Mucosa of stomach (tissue), 1 donor: ENCODE measurements at regions not wholly inside any gene's neighbourhood (a gene's known extent, or its start where the extent isn't known, plus 50 kb on each side); places are given as distances from the start of the nearest gene placed in this dataset.

Experiments
- H3K27me3 ChIP-seq: one replicate; pipeline ENCODE4 v1.7.0; 2013; ENCODE audit warnings: mild to moderate bottlenecking, low read length; ENCODE audit not compliant: control insufficient read depth, insufficient read depth
- H3K36me3 ChIP-seq: one replicate; pipeline ENCODE4 v1.7.0; 2013; ENCODE audit warnings: low read length; ENCODE audit not compliant: control insufficient read depth, insufficient read depth
- H3K4me1 ChIP-seq: one replicate; pipeline ENCODE4 v1.7.0; 2013; ENCODE audit warnings: mild to moderate bottlenecking, low read length; ENCODE audit not compliant: control insufficient read depth, insufficient read depth
- H3K4me3 ChIP-seq: one replicate; pipeline ENCODE4 v1.7.0; 2013; ENCODE audit warnings: low read length
- H3K9ac ChIP-seq: one replicate; pipeline ENCODE4 v1.7.0; 2013; ENCODE audit warnings: mild to moderate bottlenecking, low read length, moderate library complexity
- H3K9me3 ChIP-seq: one replicate; pipeline ENCODE4 v1.7.0; 2013; ENCODE audit warnings: mild to moderate bottlenecking, low read length, moderate library complexity; ENCODE audit not compliant: control insufficient read depth
- donor health status: Pancreatic carcinoma.

DNA sequence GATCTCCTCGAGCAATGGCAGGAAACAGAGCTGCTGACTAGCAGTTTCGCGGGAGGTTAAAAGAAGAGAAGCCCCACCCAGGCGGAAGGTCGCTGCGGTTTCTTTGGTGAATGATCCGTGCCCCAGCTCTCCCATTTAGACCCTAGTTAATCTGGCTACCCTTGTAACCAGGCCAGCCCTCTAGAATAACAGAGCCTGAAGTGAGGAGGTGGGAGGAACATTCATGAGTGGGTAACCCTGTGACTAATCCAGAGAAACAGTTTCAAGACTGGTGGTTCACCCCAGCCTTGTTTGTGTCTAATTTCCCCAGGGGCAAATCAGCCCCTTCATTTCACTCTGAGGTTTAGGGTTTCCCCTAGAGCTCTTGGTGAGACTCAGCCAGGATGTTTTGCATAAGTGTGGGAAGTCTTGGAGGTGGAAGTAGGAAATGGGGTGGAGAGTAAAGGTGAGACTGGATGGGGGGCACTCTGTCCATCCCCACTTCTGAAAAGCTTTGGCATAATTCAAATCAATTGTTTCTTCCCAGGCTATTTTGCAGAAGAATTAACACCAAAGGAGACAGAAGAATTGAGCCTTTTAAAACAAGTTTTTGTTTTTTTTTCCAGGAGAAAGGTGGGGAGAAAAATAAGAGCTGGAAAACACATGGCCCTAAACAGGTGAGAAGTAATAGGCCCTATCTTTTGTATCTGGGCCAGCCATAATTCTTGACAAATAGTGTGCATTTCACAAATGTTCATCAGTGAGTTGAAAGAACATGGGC, 303.1 kb downstream of the RPLP1 start:
- Histone ChIP-seq H3K9me3 (no peaks in the 10 kb centered on the region), H3K9ac (no peak overlapping the region), H3K4me1 (peaks cover 7% of the 10 kb centered on the region), H3K27me3 (no peaks in the 10 kb centered on the region), H3K36me3 (no peaks in the 10 kb centered on the region), H3K4me3 (no peak overlapping the region)

DNA sequence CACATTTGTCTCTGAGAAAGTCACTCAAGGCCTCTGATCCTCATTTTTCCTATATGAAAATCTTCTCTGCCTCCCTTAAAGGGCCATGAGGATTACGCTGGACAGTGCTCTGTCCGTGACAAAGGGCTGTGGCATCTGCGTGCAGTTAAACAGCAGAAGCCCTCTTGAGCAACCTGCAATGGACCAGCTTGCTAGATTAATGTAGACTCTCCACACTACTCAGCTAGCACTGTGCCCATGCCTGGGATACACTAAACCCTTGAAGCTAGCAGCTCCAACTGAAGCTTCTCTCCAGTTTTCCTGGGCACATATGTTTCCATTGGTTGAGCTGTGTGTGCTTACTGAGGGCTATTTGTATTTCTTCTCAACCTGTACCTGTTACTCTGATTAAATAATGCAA, 303.8 kb downstream of the RPLP1 start:
- H3K9ac ChIP-seq, result no peak overlapping the region
- H3K36me3 ChIP-seq, result no peaks in the 10 kb centered on the region
- no peaks in the 10 kb centered on the region for H3K27me3 ChIP-seq
- no peak overlapping the region for H3K4me3 ChIP-seq
- peaks cover 7% of the 10 kb centered on the region for H3K4me1 ChIP-seq
- no peaks in the 10 kb centered on the region for H3K9me3 ChIP-seq

DNA sequence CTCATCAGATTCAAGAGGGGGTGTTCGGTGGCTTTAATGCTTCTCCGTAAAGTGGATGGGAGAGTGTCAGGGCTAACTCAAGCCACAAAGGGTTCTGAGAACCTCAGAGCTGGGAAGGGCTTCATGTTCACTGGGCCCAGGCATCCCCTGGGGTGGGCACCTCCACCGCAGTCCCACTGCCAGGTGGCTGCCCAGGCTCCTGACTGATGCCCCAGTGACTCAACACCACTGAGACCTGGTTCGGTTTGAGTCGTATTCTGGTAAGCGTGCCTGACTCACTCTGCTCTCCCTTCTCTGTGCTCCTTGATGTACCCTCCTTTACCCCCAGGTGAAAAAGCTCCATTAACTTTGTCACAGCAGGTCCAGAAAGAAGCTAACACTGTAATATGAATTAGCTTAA, 304.6 kb downstream of the RPLP1 start:
- H3K9ac ChIP-seq, result no peak overlapping the region
- no peak overlapping the region for H3K4me3 ChIP-seq
- H3K27me3 ChIP-seq, result no peaks in the 10 kb centered on the region
- no peaks in the 10 kb centered on the region for H3K9me3 ChIP-seq
- H3K36me3 ChIP-seq, result no peaks in the 10 kb centered on the region
- peaks cover 7% of the 10 kb centered on the region for H3K4me1 ChIP-seq

DNA sequence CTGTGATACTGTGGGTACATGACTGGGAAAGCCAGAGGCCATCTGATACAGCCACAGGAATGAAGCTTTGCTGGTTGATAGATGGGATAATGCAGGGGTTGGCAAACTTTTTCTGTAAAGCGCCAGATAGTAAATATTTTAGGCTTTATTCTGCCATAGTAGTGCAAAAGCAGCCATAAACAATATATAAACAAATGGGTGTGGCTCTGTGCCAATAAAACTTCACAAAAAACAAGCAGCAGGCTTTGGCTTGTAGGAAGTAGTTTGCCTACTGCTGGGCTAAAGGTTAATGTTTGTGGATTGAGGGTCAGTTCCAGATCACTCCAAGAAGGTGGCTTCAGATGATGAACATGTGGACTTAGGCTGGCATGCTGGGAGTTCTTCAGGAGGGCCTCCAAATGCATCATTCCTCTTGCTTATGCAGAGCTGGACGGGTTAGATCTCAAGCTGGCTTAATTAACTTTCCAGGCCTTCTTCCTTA, 305.7 kb downstream of the RPLP1 start:
- H3K4me3 ChIP-seq, result no peak overlapping the region
- H3K4me1 ChIP-seq, result peaks cover 7% of the 10 kb centered on the region
- H3K9me3 ChIP-seq, result no peaks in the 10 kb centered on the region
- H3K36me3 ChIP-seq, result no peaks in the 10 kb centered on the region
- H3K27me3 ChIP-seq, result no peaks in the 10 kb centered on the region
- no peak overlapping the region for H3K9ac ChIP-seq

DNA sequence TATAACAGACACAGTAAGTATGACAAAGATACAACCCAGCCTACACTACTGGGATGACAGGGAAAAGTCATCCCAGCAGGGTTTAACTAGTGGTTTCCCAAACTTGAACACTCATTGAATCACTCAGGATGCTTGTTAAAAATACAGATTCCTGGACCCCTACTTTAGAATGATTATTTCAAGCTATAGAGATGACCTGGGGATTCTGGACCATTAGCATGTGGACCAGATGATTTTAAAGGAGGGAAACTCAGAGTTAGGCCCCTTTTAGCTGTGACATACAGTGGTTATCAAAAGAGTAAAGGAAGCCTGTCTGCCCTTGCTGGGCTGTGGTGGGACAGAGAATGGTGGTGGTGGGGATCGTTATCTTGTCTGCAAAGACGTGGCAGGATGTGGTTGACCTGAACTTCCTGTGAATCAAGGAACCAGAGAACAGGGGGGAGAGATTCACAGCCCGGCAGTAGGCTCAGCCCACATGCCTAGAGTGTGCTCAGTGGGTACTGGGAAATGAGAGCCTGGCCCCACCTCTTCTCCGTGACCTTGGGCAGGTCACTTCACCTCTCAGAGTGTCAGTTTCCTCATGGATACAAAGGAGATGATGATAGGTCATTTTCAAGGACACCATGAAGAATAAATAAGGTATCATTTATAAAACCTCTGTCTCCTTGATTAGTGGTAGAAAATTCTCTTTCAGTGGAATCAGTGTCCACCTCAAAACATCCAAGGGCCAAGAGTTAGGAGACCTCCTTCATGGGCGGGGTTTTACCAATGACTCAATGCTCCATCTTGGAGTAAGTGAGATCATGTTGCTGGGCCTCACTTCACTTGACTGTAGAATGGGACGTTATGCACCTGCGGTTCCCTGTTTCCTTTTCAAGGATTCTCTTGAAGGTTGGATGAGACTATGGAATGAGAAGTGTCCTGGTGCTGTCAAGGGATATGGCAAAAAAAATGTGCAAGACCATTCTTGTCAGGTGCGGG, 306.5 kb downstream of the RPLP1 start:
- Histone ChIP-seq H3K4me3 (no peak overlapping the region), H3K9me3 (no peaks in the 10 kb centered on the region), H3K36me3 (no peaks in the 10 kb centered on the region), H3K9ac (no peak overlapping the region), H3K27me3 (no peaks in the 10 kb centered on the region), H3K4me1 (peaks cover 7% of the 10 kb centered on the region)

DNA sequence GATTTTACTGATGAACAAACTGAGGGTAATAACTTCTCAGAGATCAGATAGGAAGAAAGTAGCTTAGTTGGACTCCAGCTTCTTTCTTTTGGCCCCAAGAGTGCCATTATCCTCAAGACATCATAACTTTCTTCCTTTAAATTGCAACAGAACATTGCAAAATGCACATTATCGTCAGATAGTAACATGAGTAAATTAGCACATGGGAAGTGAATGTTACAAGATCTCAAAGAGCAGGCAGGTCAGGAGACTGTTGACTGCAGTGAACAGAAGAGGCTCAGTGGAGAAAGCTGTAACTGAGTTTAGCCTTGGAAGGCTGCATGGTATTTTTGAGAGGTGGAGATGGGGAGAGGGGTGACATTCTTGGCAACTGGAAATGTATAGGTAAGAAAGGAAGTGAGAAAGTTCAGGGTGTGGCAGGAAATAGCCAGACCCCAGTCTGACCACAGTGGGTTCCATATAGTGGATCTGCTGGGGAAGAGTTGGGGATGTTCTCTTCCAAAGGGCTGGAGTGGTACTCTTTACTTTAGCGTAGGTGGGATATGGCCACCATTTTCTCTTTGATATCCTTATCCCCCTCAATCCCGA, 307.7 kb downstream of the RPLP1 start:
- Histone ChIP-seq H3K9ac (no peak overlapping the region), H3K4me1 (peaks cover 7% of the 10 kb centered on the region), H3K27me3 (no peaks in the 10 kb centered on the region), H3K9me3 (no peaks in the 10 kb centered on the region), H3K4me3 (no peak overlapping the region), H3K36me3 (no peaks in the 10 kb centered on the region)

DNA sequence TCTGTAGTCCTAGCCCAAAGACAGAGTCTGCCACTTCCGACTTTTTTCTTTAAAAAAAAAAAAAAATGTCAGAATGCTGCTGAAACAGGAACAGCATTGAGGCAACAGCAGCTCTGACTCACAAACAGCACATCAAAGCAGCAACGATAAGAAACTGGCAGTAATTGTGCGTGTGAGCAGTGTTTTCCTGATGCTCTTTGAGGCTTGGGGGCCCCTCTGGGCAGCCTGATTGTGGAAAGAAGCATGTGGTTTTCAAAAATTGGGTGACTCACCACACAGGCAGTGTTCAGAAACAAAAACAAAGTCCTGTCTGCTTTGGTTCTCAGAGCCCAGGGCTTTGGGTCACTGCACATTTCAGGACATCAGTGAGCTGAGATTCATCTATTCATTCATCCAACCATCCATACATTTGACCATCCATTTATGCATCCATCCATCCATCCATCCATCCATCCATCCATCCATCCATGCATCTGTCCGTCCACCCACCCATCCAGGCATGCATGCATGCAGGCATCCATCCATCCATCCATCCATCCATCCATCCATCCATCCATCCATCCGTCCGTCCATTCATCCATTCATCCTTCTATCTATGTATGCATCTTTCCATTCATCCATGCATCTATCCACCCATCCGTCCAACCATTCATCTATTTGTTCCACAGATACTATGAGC, 308.4 kb downstream of the RPLP1 start:
- H3K4me3 ChIP-seq, result no peak overlapping the region
- no peaks in the 10 kb centered on the region for H3K27me3 ChIP-seq
- H3K9me3 ChIP-seq, result no peaks in the 10 kb centered on the region
- H3K9ac ChIP-seq, result no peak overlapping the region
- H3K4me1 ChIP-seq, result peaks cover 7% of the 10 kb centered on the region
- no peaks in the 10 kb centered on the region for H3K36me3 ChIP-seq

DNA sequence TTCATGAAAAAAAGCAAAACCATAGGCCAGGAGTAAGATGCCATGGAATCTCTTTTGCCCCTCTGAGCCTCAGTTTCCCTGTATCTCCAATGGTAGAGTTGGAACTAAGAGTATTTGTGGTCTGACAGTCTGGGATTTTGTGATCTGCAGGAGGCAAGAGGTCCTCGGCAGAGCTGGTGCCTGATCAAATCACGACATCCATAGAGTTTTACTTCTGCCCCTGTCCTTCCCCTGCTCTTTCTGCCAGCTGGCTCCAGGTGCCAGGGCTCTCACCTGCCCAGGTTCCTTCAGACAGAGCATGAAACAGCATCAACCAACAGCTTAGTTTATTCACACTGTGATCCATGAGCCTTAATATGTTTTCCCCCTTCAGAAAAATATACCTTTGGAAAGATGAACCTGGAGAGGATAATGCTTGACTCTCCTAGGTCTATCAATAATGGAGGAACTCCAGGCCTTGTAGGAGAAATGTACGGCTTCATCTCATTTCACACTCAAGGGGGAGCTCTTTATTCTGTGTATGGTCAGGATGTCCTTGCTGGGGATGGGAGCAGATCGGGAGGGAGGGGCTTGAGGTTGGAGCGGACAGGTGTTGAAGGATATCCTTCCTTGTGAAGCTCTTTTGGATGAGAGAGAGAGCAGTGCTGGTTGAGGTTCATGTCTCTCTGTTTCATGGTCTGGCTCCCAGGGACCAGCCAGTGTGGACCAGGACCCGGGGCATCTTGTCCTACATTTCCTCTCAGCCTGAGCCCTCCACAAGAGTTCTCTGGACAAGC, 309.9 kb downstream of the RPLP1 start:
- Histone ChIP-seq H3K4me3 (no peak overlapping the region), H3K9ac (no peak overlapping the region), H3K4me1 (peaks cover 7% of the 10 kb centered on the region), H3K9me3 (no peaks in the 10 kb centered on the region), H3K27me3 (no peaks in the 10 kb centered on the region), H3K36me3 (no peaks in the 10 kb centered on the region)

DNA sequence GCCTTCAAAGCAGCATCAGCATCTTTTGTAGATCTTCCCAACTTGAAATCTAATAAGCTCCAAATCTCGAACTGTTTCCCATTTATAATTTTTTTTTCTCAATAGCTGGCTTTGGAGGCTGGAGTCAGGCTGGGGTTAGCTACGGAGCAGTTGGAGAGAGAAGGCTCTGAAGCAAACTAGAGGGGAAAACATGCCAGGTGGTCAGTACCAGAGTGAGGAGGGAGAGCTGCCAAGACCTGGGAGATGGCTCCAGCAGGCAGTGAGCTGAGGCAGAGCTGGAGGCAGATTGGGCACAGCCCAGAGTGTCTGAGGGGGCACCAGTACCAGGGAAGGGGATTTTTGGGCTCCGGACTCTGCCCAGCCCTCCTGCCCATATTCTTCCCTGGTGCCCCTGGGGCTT, 311.2 kb downstream of the RPLP1 start:
- Histone ChIP-seq H3K36me3 (no peaks in the 10 kb centered on the region), H3K9me3 (no peaks in the 10 kb centered on the region), H3K4me1 (no peaks in the 10 kb centered on the region), H3K9ac (no peak overlapping the region), H3K27me3 (no peaks in the 10 kb centered on the region), H3K4me3 (no peak overlapping the region)

DNA sequence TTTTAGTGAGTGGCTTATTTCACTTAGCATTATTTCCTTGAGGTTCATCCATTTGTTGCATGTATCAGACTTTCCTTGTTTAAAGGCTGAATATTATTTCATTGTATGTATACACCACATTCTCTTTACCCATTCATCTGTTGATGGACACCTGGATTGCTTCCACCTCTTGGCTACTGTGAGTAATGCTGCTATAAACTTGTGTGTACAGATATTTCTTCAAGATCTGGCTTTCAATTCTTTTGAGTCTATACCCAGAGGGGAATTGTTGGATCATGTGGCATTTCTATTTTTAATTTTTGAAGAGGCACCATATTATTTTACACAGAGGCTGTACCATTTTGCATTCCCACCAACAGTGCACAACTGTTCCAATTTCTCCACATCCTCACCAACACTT, 313.5 kb downstream of the RPLP1 start:
- Histone ChIP-seq H3K4me1 (no peaks in the 10 kb centered on the region), H3K9ac (no peak overlapping the region), H3K4me3 (no peak overlapping the region), H3K9me3 (no peaks in the 10 kb centered on the region), H3K27me3 (no peaks in the 10 kb centered on the region), H3K36me3 (no peaks in the 10 kb centered on the region)

DNA sequence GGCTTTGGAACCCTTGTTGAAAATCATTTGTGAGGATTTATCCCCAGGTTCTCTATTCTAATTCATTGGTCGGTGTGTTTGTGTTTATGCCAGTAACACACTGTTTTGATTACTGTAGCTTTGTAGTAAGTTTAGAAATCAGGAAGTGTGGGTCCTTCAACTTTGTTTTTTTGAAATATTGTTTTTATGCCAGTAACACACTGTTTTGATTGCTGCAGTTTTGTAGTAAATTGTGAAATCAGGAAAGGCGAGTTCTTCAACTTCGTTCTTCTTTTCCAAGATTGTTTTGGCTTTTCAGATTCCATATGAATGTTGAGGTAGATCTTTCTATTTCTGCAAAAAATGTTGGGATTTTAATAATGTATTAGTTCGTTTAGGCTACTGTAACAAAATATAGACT, 314.6 kb downstream of the RPLP1 start:
- no peaks in the 10 kb centered on the region for H3K4me1 ChIP-seq
- no peak overlapping the region for H3K9ac ChIP-seq
- no peaks in the 10 kb centered on the region for H3K36me3 ChIP-seq
- H3K9me3 ChIP-seq, result no peaks in the 10 kb centered on the region
- no peaks in the 10 kb centered on the region for H3K27me3 ChIP-seq
- no peak overlapping the region for H3K4me3 ChIP-seq
